HG03064 (cell line): ENCODE measurements at regions not wholly inside any gene's neighbourhood (a gene's known extent, or its start where the extent isn't known, plus 50 kb on each side); places are given as distances from the start of the nearest gene placed in this dataset.
"Not testable (repeated sequence)": the region's sequence is repeated elsewhere in the genome, so short reads cannot be mapped to it uniquely, and the experiment has no call there.

Source experiments
- ATAC-seq: cut with Tn5 transposase; IDR thresholded peaks from one replicate; pipeline ENCODE4 v1.9.1; 2021; ENCODE audit warnings: low read depth; ENCODE audit not compliant: unreplicated experiment

DNA sequence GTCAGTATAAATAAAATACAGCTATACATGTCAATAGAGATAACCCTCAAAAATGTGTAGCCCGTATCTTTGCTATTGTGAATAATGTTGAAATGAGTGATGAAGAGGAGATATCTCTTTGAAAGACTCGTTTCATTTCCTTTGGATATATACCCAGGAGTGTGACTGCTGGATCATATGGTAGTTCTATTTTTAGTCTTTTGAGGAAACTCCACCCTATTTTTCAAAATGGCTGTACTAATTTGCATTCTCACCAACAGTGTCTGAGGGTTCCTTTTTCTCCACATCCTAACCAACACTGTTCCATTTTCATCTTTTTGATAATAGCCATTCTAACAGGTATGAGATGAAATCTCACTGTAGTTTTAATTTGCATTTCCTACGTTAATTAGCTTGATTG lies 237.5 kb upstream of the GBE1 start:
- no peak for ATAC-seq

DNA sequence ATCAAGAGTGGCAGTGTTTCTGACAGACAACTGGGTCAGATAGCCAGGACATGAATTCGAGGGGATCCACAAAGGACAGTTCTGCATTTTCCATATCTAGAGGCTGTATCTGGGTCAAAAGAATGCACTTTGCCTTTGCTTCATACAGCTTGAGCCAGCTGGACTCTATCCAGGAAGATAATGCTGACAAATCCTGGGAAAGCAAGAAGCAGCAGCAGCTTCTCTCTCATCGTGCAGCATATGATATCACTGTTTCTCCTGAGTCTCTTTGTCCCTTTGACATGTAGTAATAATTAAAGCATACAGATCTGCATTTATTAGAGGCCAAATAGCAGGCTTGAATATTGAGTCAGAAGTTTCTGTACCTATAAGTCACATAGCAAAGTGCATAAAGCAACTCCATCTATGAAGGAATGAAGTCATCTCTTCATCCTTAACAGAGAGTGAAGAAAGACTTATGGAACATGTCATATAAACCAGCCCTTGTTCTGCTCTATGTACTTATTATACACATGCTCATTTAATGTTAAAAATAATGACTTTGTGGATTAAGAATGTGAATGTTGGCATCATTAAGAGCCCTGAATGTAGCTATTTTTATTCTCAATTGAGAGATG lies 236.8 kb upstream of the GBE1 start:
- ATAC-seq: no peak

DNA sequence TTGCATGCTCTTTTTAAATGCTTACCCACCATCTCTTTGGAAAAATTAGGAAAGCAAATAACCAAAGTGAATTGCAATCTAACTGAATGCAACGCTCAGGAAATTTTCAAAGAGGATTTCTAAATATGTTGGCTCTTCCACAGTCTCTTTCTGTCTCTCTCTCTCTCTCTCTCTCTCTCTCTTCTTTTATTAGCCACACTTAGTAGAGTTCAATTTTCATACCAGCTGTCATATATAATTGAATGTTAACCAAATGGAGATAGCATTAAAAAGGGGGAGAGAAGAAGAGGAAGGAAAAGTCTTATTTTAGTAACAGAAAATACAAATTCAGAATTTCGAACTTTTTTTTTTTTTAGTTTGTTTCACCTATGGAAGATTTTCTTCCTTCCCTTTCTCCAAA lies 235.9 kb upstream of the GBE1 start:
- no peak for ATAC-seq

DNA sequence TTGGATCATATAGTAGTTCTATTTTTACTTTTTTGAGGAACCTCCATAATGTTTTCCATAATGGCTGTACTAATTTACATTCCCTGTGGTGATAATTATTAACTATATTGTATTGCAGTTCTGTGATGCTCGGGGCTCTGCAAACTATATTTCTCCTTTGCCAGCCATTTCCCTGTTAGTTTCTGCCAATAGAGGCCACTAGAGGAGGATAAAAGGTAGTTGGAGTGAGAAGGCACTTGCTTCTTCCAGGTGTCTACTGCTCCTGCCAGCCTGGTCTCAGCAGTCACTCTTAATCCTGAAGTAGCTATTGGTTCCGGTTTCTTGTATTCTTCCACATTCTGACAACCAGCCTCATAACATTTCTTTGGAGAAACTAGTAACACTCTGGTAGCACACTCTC lies 233.9 kb upstream of the GBE1 start:
- ATAC-seq: no peak

DNA sequence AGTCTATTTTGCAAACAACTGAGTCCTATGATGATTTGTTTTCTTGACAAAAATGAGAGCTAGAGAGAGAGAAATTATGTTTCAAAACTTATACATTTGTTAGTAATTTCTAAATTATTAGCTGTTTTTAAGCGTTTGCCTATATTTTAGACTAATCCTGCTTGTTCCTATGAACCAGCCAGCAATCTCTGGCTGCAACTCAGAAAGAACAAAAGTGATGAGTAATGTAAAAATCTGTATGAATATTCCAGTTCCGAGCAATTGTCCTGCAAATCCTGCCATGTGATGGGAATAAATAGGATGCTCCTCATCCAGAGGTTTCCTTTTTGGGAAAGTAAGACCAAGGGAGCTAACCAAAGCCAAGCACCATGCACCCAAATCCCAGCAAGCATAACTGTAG lies 228.3 kb upstream of the GBE1 start:
- no peak for ATAC-seq

DNA sequence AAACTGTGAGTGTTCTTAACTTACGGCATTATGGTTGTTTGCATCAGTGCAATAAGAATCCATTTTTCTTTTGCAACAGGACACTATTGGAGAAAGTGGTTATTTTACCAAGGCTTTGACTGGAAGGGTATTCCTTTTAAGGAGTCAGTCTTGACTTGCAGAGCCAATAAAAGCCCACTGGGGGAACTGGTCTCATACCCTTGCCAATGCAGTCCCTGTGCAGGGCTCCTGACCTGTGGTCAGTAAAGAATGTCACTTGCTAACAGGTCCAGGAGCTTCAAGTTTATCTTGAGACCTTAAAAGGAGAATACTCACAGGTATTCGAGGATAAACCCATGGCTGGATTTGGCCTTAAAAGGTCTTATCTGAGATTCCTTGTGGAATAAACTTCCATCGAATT lies 227.8 kb upstream of the GBE1 start:
- no peak for ATAC-seq

DNA sequence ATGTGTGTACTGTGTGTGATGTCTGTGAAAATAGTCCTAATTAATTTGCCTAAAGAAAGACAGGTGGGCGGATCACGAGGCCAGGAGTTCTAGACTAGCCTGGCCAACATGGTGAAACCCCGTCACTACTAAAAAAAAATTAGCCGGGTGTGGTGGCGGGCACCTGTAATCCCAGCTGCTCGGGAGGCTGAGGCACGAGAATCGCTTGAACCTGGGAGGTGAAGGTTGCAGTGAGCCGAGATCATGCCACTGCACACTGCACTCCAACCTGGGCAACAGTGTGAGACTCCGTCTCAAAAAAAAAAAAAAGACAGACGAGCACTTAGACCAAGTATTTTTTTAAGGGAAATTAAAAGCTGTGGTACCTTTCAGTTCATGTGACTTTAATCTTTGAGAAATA lies 226.0 kb upstream of the GBE1 start:
- ATAC-seq: not testable (repeated sequence)

DNA sequence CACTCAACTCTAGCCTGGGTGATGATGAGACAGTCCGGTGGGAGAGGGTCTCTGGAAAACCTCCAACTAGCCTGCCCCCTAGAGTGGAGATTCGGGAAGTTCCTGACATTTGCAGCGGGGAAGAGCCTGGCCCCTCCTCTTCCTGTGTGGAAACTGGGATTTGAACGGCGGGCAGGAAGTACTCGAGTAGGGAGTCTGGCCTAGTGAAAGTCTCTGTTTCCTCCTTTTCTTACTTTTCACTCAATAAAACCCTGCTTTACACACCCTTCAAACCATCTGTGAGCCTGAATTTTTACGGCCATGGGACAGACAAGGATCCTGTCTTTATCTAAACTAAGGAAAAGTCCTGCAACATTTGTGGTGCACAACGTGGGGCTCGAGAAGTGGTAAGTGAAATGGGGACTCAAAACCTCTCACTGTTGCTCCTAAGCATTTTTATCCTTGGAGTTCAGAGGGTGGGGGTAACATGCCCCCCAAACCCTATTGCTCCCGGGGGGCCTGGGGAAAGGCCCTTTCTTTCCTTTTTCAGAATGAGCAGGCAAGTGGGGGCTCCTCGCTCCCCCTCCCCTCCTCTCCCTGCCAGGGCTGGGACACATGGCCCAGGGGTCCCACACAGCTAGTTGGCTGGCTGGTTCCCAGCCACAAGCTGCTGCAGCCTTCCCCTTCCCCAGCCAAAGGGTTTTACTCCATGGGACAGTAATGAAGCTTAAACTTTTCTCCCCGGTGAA lies 224.7 kb upstream of the GBE1 start:
- no peak for ATAC-seq

DNA sequence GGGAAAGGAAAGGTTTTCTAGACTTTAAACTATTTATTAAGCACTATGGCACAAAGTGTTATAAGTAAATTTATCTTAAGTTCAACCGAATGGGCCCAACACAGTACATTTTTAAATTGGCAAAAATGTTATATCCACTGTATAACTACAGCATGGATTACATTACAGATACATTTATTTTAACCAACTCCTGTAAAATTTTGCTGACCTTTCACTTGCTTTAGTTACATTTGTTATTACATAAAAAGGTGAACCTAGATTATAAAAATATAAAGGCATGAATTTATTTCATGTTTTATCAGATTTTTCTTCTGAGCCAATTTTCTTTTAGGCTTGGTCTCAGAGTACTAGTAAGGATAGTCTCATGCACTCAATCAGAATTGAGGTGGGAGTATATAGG lies 221.9 kb upstream of the GBE1 start:
- no peak for ATAC-seq

DNA sequence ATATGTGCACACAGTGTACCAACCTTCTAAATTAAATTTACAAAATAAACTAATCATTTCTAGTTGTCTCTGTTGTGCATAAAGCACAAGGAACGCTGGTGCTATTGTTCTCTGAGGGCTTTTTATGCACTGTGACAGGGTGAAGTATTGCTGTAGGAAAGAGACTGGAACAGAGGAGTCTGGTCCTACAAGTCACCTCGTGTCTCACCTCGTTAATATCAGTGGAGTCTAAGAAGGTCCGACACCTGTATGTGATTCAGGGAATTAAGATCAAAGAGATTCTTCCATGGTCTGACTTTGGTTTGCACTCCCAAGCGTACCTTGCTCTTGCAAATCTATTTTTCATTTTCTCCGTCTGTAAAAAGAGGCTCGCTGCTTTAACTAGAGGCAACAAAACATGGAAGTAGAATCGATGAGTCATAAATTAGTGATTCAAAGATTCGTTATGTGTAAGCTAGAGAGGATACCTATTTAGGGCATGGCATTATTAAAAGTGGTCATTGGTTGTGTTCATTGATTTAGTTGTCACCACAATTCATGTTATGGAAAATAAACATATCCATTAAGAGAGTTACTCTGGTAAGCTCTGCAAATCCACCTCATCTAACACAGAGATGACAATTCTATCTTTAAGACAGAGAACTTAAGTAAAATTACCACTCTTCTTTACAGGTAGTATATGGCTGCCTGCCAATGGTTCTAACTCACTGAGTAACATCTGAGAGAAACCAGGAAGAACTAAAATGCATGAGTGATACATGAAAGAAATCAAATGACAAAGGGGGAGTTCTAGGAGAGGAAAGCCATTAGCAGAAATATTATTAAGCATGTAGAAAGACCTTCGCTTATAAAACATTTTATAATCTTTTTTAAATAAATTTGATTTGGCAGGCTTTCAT lies 219.4 kb upstream of the GBE1 start:
- no peak for ATAC-seq

DNA sequence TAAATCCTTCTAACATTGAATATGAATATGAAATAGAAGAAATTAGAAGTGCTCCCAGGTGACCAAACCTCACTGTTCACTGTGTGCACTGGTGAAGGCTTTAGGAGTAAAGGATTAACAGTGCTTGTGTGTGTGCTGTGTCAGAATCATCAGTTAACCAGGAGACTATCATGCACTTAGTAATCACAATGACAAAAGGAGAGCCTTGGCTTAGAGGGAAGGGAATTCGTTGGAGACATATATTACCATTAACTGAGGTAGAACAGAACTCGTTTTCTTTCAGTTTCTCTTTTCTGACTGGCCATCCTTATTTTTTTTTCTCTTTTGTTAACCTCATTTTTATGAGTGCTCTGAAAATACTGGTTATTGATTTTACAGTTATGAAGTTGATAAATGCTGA lies 213.3 kb upstream of the GBE1 start:
- ATAC-seq: no peak

DNA sequence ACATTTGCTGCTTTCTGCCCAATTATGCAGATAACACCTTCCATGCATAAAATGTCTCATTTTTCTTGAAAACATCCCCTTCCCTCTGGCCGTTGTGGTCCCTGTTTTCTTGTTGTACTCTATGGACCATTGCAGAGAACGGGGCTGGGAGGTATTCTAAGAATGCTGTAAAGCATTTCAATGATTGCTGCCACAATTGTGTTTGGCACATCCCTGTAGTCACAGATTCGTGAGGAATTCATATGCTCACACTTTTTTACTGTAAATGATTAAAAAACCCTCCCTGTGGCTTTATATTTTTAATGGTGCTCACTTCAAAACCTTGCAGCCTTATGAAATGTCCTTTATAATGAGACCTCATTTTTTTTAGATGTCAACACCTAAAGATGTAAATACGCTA lies 207.2 kb upstream of the GBE1 start:
- no peak for ATAC-seq

DNA sequence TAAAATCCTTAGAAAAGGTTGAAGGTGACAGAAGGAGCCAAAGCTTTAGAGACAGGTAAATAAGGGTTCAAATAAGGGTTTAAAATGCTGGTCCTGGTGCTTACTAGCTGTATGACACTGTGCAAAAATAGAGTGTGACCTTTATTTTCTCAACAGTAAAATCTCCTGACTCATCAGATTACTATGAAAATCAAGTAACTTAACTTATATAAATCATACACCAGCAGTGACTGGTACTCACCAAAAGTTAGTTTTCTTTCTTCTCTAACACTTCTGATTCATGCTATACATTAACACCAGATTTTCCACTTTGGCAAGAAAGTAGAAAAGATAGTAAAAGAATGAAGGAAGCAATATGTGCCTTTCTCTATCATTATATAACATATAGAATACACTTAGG lies 205.9 kb upstream of the GBE1 start:
- ATAC-seq: no peak

DNA sequence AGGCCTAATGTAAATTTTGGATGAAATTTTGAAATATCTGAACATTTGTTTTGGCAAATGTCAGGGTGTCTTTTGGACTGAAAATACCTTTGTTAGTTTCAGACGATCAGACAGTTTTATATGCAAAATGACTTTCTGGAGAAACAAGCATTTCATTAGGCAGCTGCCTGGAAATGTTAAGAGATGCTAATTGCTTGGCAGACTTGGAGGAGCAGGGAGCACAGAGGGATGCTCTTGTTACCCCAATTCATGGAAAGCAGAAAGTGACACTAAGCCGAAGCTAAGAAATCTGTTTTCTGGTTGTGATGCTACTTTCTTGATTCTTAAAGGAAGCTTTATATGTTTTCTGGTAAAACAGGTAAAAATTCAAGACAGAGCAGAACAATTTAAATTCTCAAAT lies 204.3 kb upstream of the GBE1 start:
- no peak for ATAC-seq

DNA sequence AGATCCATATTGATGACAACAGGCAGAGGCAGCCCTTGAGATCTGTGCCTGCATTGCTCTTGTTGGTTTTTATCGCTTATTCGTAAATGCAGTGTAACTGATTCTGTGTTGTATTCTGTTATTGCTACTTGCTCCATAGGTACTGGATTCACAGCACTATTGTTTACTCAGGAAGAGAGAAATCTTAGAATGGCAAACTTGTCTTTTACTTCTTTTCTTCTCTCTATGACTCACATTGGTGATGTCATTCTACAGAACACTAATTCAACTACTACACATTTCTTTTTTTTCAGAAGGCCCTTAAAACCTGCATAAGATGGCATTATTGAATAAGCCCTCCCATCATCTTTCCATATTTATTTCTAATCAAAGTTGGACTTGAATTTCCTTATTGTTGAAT lies 201.0 kb upstream of the GBE1 start:
- ATAC-seq: no peak

DNA sequence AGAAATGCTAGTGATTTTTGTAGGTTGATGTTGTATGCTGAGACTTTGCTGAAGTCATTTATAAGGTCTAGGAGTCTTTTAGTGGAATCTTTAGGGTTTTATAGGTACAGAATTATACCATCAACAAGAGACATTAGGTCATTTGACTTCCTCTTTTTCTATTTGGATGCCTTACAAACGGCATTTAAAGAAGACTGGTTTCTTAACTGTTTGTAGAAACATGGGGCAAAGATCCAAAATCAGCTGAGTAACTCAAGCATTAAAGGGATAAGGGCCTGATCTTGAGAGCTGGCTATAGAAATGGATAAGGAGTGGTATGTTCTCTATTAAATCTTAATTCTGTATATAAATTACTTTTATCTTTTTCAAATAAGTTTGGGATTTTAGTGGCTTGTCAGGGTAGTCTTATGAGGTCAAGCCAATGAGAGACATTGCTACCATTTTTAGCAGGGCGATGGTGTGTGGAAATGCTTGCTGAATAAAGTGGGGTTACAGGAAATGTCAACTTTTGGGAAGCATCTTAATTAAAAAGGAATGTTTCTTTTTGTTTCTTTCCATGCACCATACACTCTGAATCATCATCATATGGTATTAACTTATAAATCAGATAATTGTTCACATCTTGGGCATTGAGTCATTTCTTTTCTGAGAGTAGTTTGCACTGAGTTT lies 197.7 kb upstream of the GBE1 start:
- no peak for ATAC-seq

DNA sequence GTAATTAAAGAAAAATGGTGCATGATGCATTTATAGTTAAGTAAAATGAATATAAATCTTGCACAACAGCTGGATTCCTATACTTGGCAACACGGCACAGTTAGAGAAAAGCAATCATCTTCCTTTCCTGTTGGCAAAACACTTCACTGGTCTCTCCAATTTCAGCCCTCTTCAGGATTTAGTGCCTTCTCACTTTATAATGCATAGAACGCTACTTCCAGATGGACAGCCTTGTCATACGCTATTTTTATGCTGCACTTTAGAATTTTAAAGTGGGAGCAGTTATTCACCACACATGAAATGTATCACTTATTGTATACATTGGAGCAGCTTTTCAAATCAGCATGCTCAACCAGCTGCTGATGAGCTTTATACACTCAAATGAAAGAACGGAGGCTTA lies 194.4 kb upstream of the GBE1 start:
- ATAC-seq: no peak

DNA sequence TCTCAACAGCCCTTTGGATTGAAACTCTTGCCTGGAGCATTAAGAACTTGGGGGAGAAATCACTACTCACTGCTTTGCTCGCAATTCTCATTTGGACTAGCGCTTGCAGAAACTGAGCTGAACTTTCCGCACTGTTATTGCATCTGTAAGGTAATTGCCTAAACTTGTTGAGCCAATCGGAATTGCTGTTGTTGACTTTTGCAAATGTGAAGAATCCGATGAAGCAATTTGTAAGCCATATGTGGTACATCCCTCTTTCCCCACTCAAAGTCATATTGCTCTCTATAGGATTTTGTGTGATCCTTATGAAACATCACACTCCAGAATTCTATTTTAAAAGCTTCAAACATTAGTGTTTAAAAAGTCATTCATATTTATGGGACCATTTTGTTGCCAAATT lies 191.7 kb upstream of the GBE1 start:
- no peak for ATAC-seq

DNA sequence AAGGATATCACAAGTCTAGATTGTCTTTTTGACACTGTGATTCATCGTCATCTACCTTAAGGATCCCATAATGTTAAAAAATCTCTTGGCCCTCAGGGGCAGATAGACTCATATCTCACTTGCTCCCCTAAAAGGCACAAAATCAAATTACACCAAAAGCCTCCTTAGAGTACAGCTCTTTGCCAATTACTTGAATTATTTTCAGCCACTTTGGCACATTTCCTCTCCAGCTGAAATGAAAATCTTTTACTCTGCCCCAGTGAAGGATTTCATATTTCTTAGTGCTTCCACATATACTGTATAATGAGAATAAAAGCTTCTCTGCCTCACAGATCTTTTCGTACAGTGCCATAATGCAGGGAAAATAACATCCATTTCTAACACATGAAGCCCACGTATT lies 190.7 kb upstream of the GBE1 start:
- no peak for ATAC-seq

DNA sequence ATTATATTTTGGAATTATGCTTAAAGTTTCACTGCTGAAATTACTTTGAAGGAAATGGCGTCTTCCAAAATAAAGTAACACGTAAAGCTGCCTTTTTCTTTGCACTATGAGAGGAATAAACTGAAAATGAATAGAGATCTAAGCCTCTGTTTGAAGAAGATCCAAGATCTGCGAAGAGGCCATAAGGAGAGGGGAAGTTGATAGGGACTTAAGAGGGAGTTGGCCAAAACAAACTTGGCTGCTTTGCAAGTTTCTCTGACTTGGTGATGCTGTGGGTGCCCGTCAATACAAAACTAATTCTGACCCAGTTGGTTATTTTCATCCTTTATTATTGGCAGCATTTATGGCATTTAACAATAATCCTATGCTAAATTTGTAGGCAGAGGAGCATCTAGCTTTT lies 190.2 kb upstream of the GBE1 start:
- no peak for ATAC-seq

DNA sequence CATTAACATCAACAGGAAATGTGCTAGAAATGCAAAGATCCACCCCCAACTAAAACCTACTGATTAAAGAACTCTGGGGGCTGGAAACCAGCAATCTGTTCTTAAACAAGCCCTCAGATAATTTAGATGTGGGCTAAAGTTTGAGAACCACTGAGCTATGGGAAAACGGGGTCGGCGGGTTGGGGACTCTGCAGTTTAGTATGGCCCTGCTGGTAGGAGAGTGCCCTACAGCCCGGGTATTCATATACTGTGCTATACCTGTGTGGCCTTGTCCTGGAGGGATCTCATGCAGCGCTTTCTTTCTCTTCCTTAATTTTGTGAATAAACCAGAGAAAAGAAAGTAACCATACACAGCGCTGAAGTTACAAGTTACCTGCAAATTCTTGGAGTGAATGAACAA lies 189.7 kb upstream of the GBE1 start:
- no peak for ATAC-seq
